Right atrium auricular region (tissue), 2 donors: ENCODE measurements at regions not wholly inside any gene's neighbourhood (a gene's known extent, or its start where the extent isn't known, plus 50 kb on each side); places are given as distances from the start of the nearest gene placed in this dataset.

Source experiments
- DNase-seq: peaks from one replicate; pipeline ENCODE4 v3.0.0-alpha.2; 2019; ENCODE audit warnings: low spot score
- H3K27ac ChIP-seq, 2 donors: fragments of 200-600 bp; sonication (generic); 1 replicate in 1 of 2; 2 replicates in 1 of 2; pipeline ENCODE4 v1.5.1; 2016 to 2019
- H3K27me3 ChIP-seq, 2 donors: fragments of 200-600 bp; sonication (generic); one replicate each; pipeline versions ENCODE4 v1.5.1 to v1.6.0; 2017 to 2019
- H3K36me3 ChIP-seq: fragments of 200-600 bp; sonication (generic); one replicate; pipeline ENCODE4 v1.5.1; 2016
- H3K4me1 ChIP-seq, 2 donors: fragments of 200-600 bp; sonication (generic); one replicate each; pipeline versions ENCODE4 v1.5.1 to v1.6.0; 2017 to 2019
- H3K4me3 ChIP-seq, 2 donors: fragments of 200-600 bp; sonication (generic); 1 replicate in 1 of 2; 2 replicates in 1 of 2; pipeline ENCODE4 v1.5.1; 2017 to 2019; ENCODE audit warnings: mild to moderate bottlenecking in 1 of 2, moderate library complexity in 1 of 2
- H3K9me3 ChIP-seq, 2 donors: fragments of 200-600 bp; sonication (generic); one replicate each; pipeline ENCODE4 v1.5.1; 2019
- CTCF ChIP-seq, 2 donors: fragments of 200-600 bp; sonication (generic); IDR thresholded peaks; one replicate each; pipeline ENCODE4 v1.5.1; 2019; ENCODE audit warnings: antibody characterized with exemption in 2 of 2

GRCh38 chr4:173837517-173837916, 307.5 kb upstream of the HAND2 start:
- Histone ChIP-seq H3K27ac (no peak overlapping the region), H3K4me3 (no peak overlapping the region), H3K27me3 (no peaks in the 10 kb centered on the region), H3K4me1 (no peaks in the 10 kb centered on the region), H3K9me3 (peaks cover 0 to 2% of the 10 kb centered on the region in 2 donors), H3K36me3 (no peaks in the 10 kb centered on the region)
- DNase-seq: no peak
- TF ChIP-seq CTCF (IDR thresholded peaks at IDR 0.05): no peak

- no peak for TF ChIP-seq CTCF (IDR thresholded peaks at IDR 0.05)
- Histone ChIP-seq H3K4me3 (no peak overlapping the region), H3K27me3 (no peaks in the 10 kb centered on the region), H3K27ac (peak overlapping the region in 1 of 2 donors; percentile 71), H3K9me3 (no peaks in the 10 kb centered on the region), H3K4me1 (no peaks in the 10 kb centered on the region), H3K36me3 (no peaks in the 10 kb centered on the region)
- DNase-seq: peak; percentile 64
Measured at GRCh38 chr4:173835903-173836302, 305.9 kb upstream of the HAND2 start.

- H3K27ac ChIP-seq: no peak overlapping the region
- no peak overlapping the region for H3K4me3 ChIP-seq
- peak in 1 of 2 donors; percentile 14 for TF ChIP-seq CTCF (IDR thresholded peaks at IDR 0.05)
- no peak for DNase-seq
- H3K9me3 ChIP-seq: no peaks in the 10 kb centered on the region
- no peaks in the 10 kb centered on the region for H3K27me3 ChIP-seq
- H3K36me3 ChIP-seq: no peaks in the 10 kb centered on the region
- no peaks in the 10 kb centered on the region for H3K4me1 ChIP-seq
Measured at GRCh38 chr4:173834151-173834550, 304.1 kb upstream of the HAND2 start.

GRCh38 chr4:173829565-173829964, 299.5 kb upstream of the HAND2 start:
- H3K4me1 ChIP-seq: no peaks in the 10 kb centered on the region
- no peaks in the 10 kb centered on the region for H3K36me3 ChIP-seq
- H3K27ac ChIP-seq: no peak overlapping the region
- no peaks in the 10 kb centered on the region for H3K9me3 ChIP-seq
- no peak for TF ChIP-seq CTCF (IDR thresholded peaks at IDR 0.05)
- DNase-seq: no peak
- no peaks in the 10 kb centered on the region for H3K27me3 ChIP-seq
- H3K4me3 ChIP-seq: no peak overlapping the region

- H3K4me3 ChIP-seq: no peak overlapping the region
- H3K27me3 ChIP-seq: no peaks in the 10 kb centered on the region
- TF ChIP-seq CTCF (IDR thresholded peaks at IDR 0.05): peak in 1 of 2 donors; percentile 36
Measured at GRCh38 chr4:173827707-173828106, 297.7 kb upstream of the HAND2 start.

GRCh38 chr4:173821876-173822275, 291.8 kb upstream of the HAND2 start:
- H3K36me3 ChIP-seq: no peaks in the 10 kb centered on the region
- no peaks in the 10 kb centered on the region for H3K4me1 ChIP-seq
- no peak for TF ChIP-seq CTCF (IDR thresholded peaks at IDR 0.05)
- DNase-seq: no peak
- H3K9me3 ChIP-seq: no peaks in the 10 kb centered on the region
- H3K4me3 ChIP-seq: no peak overlapping the region
- no peak overlapping the region for H3K27ac ChIP-seq
- no peaks in the 10 kb centered on the region for H3K27me3 ChIP-seq

More at GRCh38 chr4:173827707-173828106, 297.7 kb upstream of the HAND2 start:
- no peaks in the 10 kb centered on the region for H3K4me1 ChIP-seq
- no peaks in the 10 kb centered on the region for H3K36me3 ChIP-seq
- H3K9me3 ChIP-seq: no peaks in the 10 kb centered on the region
- no peak overlapping the region for H3K27ac ChIP-seq
- DNase-seq: no peak
